NCI-H1092 treated with DMSO at 0.1 percent for 48 hours (cell line): ENCODE measurements at regions not wholly inside any gene's neighbourhood (a gene's known extent, or its start where the extent isn't known, plus 50 kb on each side); places are given as distances from the start of the nearest gene placed in this dataset.

ENCODE experiments used
- DNase-seq: peaks from one replicate; lab custom pipeline; 2025; lab: John Stamatoyannopoulos, UW

DNA sequence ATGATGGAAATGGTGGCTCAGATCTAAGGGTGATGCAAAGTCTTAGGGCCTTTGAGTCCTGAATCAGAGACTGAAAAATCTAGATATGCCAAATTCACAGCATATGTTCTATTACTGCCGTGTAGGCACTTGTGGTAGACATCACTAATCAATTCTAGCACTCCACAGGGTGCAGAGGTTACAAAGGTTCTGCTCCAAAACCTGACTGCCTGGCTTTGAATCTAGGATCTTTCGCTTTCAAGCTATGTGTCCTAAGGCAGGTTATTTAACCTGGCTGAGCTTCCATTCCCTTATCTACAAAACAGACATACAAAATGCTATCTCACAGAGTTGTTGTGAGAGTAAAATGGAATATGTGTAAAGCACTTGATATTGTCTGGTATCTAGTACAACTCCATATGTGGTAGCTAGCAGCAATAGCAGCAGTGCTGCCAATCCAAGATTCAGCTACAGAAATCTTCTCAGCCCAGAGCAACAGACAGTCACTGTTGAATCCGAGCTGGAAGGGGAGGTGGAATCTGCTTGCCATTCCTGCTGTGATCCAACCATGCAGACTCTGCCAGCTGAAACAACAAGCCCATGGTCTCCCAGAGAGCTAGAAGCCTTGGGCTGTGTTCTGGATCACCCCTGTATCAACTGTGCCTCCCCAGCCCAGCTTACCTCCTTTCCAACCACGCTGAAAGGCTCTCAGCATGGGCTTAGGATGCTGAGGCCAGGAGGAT, 206.9 kb downstream of the TFAP2C start:
- DNase-seq = no peak

DNA sequence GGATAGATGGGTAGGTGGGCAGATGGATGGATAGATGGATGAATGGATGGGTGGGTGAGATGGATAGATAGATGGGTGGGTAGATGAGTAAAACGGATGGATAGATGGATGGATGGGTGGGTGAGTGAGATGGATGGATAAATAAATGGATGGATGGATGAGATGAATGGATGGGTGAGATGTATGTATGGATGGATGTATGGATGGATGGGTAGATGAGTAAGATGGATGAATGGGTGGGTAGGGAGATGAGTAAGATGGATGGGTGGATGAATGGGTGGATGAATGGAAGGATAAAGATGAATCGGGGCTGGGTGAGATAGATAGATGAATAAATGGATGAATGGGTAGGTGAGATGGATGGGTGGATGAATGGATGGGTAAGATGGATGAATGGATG, 210.1 kb downstream of the TFAP2C start:
- no peak for DNase-seq

DNA sequence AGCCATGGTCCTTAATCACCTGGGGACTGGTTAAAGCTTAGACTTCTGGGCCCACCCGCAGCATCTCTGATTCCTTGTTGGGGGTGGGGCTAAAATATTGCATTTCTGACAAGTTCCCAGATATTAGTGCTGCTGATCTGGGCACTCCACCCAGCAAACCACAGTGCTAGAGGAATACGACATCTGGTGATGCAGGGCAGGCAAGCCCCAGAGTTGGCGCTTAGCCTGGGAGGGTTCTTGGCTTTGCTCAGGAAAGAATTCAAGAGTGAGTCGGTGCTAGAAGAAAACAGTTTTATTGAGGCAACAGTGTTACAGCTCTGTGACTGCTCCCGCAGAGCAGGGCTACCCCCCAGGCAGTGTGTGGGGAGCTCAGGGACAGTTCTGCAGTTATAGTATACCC, 210.7 kb downstream of the TFAP2C start:
- DNase-seq = no peak

DNA sequence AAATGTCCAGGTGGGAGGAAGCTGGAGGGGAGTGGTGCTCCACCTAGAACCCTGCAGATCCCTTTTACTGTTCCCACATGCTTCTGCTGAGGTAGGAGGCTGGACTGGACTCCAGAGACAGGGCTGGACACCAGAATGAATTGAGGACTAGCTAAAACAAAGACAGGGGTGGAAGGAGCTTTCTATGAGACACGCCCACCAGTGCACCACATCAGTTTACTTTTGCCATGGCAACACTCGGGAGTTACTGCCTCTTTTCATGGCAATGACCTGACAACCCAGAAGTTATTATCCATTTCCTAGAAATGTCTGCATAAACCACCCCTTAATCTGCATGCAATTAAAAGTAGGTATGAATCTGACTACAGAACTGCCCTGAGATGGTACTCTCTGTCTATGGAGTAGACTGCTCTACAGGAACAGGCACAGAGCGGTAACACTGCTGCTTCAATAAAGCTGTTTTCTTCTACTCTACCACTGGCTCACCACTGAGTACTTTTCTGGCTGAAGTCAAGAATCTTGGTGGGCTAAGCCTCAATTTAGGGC, 211.7 kb downstream of the TFAP2C start:
- no peak for DNase-seq

DNA sequence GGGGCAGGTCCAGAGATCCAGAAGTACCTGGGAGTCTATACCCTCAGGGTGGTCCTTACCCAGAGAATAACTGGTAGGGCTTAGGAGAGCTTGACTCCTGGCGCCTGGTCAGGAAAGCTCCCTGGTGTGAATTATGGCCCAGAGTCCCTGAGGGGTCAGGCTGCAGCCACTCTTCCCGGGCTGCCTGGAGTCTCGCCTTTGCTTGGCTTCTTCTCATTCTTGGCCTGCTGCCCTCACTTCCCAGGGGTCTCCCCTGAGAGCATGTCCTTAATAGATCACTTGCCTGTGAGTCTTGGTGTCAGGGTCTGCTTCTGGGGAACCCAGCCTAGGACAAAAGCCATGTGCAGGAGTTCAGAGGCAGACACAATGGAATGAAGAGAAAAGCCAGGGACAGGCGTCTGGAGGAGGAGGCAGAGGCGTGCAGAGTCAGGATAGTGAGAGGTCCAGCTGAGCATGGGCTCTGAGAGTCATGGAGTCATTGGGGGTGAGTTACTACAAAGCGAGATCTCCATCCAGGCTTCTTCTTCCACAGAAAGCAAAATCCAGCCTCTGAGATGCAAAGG, 212.3 kb downstream of the TFAP2C start:
- DNase-seq = no peak

DNA sequence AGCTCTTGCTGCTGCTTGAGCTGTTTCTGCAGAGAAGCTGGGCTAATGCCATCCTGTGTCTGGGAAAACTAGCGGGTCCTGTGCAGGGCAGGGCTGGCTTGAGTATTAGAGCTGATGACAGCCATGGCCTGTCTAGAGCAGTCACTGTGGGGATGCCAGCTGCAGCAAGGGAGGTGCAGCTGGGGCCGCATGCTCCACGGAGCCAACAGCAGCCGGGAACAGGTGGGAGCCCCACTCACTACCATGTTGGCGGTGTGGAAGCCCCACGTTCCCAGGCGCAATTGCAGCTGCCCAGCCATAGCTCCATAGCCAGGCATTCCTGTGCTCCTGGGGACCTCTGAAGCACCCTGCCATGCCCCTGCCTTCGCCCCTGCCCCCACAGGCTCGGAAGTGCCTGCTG, 212.9 kb downstream of the TFAP2C start:
- no peak for DNase-seq

DNA sequence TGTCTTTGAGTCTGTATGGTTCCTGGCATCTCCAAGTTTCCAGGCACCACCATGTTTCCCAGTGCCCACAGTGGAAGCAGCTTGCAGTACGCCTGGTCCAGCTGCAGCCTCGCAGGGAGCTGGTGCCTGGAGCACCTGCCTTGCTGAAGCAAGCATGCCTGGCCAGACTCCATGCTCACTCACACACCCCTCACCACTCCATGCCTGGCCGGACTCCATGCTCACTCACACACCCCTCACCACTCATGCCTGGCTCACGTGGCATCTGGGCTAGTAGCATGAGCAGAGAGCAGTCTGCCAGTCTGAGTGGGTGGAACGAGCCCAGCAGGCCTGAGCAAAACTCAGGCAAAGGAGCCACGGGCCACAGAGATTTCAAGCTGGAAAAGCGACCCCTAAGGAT, 214.3 kb downstream of the TFAP2C start:
- no peak for DNase-seq

DNA sequence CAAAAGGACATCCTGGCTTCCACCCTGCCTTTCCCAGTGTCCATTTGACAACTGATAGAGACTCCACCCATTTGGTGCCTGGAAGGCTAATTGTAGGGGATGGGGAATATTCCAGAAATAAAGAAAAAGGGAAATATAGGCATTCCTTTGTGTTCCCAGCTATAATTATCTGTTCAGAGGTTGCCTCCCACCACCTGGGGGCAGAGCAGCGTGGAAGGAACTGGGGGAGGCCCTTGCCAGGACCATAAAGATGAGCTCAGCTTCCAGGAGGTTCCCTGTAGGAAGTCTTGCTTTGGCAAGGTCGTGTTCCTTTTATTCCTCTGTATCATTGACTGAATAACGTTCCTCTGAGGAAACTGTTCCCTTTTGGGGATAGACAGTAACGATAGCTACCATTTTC, 214.7 kb downstream of the TFAP2C start:
- no peak for DNase-seq

DNA sequence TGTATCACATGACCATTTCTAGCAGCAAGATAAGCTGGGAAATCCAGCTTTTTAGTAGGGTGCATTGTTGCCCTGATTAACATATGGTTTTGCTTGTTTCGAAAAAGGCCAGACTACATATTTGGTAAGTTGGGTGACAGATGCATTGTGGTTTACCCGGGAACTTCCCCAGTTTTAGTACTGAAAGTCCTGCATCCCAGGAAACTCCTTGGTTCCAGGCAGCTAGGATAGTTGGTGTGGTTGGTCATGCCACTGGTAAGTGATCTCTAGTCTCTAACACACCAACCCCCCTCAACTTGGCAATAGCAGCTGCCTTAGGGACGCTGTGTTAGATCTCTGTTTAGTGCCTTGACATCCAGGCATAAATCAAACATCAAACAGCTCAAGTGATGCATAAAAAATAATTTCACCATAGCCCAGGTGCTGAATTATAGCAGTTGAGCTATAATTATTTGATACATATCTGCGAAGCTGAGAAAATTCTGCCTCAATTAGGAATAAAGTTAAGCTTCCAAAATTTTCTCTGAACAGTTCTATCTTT, 216.5 kb downstream of the TFAP2C start:
- DNase-seq = no peak

DNA sequence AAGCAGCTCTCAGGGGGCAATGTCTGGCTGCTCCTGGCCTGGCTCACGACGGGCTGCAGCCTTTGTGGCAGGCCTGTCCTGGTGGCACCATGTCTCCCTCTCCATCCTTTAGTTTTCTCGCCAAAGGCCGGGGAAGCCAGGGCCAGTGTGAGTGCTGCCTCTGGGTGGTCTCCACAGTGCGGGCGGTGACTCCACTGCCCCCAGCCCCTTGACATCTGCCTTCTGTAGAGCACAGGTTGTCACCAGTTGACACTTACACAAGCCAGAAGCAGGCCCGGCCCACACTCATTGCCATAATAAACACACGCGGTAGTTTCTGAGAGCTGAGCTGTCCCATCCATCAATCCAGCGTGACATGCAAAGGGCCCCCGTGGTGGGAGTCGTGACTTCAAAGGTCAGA, 219.5 kb downstream of the TFAP2C start:
- DNase-seq = no peak

DNA sequence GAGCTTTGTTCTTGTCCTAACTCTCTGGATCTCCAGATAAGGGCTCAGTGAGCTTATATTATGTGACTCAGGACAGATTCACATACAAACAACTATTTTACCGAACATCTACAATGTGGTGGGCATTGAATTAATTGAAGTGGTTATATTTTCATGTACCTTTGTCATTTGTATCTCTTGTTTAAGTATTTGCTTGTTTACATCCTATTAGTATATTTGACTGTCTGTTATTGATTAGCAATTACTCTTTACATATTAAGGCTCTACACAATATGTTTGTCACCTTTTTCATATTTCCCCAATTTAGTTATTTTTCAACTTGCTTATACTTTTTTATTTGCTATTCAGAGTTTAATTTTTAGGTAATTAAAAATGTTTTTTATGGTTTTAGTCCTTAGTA, 222.4 kb downstream of the TFAP2C start:
- no peak for DNase-seq

DNA sequence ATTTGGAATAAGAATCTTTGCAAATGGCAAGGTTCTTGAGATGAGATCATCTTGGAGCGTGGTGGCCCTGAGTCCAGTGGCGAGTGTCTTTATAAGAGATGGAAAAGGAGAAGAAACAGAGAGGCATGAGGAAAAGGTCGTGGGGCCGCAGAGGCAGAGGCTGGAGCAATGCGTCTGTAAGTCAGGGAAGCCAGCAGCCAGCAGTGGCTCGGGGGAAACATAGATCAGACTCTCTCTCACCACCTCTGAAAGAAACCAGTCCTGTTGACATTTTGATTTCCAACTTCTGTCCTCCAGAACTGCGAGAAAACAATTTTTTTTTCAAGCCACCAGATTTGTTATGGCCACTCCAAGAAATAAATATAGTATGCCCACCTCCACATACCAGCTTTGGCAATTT, 226.6 kb downstream of the TFAP2C start:
- no peak for DNase-seq

DNA sequence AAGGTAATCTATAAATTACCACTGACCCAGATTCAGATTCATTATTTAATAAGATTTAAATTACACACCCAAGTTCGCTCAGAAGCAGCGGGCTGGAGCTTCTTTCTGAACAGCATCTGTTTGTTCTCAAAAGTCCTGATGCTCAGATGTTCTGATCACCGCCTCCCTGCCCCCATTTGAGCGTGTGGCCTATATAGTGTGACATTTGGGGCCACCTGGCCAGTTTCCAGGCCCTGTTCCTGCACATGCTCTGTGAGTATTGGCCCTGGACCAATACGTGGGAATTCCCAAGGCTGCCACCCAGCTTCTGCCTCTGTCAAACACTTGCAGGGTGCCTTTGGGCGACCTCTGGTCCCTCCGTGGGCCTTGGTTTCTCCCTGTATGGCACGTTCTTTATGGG, 228.8 kb downstream of the TFAP2C start:
- no peak for DNase-seq

DNA sequence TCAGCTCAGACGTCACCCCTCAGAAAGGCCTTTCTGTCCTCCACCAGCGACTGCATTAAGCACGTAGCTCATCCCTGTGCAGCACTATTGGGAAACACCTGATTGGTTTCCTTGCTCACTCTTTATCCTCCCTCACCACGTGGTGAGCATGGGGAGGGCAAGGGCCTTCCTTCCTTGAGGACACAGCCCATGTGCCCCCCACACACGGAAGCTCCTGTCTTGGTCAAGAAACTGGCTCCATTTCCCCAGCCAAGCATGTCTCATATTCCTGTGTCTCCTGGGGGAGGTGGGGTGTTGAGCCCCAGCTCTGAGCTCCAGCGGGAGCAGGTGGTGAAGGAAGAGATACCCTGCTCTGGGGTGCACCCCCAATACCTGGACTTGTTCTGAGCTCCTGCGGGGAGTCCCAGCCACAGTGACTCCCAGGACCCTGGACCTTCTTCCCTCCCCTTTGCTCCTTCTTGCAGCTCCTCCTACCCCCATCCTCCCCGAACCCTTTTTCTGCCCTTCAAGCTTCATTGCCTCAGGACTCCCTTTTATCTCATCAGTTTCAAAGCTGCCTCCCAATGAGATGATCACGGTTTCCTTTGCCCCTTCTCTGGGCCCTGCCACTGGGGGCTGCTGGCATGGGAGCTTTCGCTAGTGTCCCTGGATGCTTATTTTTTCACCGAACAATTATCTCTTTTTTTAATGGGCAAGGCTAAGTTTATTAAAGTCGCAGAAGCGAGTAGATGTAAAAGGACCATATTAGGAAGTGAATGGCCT, 230.1 kb downstream of the TFAP2C start:
- DNase-seq = no peak

DNA sequence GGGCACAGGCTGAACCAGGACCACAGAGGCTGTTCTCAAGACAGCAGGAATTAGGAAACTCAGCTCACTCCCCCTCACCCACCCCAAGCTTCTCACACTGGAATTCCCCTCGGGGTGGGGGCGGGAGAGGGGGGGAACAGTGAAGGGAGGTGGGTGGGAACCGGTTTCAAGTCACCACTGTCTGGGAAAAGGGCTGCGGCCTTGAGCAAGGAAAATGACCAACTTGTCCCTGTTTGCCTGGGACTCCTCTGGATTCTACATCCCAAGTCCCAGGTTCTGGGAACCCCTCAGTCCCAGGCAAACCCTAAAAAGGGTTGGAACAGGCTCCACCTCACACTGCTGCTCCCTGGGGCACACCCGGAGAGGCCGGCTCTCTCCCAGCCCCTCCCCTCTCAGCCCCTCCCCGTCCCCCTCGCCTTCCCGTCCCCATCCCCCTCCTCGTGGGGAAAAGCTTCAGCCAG, 230.7 kb downstream of the TFAP2C start:
- no peak for DNase-seq

DNA sequence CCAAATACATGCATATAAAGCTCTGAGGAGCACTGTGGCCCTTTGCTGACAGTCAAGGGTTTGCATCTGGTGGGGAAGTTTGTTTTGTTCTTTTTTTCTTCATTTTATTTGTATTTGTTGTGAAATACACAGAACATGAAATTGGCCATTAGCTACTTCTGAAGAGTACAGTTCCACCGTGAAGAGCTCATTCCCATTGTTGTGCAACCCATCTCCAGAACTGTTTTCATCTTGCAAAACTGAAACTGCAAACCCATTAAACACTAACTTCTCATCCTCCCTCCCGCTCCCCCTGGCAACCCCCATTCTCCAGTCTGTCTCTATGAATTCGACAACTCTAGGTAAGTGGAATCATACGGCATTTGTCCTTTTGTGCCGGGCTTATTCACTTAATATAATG, 231.3 kb downstream of the TFAP2C start:
- DNase-seq = no peak

DNA sequence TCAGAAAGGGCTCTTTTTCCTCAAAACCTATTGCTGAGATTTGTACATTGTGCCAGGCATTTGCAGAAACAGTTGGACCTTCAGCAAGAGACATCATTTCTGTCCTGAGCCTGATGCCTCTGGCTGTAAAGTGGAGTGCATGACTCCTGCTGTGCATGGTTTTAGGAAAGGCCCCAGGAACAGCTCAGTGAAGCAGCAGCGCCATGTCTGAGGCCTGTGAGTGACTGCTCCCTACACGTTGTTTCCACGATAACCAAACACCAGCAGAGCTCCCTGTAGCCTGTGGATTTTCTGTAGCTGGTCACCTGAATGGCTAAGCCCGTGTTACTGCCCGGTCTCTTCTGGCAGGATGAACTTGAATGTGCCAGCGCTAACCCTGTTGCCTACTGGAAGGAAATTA, 232.5 kb downstream of the TFAP2C start:
- no peak for DNase-seq

DNA sequence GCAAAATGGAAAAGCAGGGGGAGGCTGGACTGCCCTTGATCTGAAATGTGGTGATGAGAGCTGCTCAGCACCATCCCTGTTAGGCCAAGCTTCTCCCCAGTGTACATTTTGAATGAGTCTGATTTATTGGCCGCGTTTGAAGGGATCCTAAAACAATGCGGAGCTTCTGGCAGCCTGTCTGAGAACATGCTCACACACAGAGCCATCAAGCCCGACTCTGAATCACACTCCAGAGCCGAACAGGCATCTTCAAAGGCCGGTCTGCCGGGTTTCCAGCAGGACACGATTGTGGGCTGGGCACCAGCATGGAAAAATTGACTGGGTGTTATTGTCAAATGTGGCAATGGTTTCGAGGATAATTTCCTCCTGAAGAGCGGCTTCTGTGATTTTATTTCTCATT, 235.9 kb downstream of the TFAP2C start:
- no peak for DNase-seq

DNA sequence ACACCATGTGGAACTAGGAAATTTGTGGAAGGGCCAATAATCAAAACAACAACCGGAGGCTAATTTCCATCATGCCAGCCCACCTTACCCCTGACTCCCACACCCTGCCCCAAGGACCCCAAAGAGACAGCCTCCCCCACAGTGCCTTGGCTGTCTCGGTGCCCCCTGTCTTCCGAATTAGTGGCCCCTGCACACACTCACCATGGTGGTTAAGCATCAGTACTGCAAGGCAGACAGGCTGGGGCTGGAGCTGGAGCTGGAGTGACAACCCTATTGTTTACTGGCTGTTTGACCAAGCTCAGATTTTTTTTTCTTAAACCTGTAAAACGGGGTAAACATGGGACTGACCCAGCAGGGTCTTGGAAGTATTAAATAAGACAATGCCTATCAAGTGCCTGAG, 238.0 kb downstream of the TFAP2C start:
- no peak for DNase-seq

DNA sequence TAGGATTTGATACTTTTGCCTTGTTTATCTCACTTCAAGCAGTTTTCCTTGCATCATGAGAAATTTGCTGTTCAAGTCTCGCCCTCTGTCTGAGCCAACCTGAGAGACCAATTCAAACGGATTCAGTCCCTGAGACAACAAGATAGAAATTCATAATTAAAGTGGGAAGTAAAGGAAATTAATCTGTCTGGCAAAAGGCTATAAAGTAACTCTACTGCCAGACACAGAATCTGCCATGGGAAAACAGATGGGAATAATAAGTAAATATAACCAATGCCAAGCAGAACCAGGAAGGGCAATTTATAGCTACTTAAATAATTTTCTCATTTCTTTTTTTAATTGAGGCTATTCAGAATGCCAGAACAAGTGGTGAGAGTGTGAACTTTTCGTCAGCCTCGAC, 239.6 kb downstream of the TFAP2C start:
- no peak for DNase-seq

DNA sequence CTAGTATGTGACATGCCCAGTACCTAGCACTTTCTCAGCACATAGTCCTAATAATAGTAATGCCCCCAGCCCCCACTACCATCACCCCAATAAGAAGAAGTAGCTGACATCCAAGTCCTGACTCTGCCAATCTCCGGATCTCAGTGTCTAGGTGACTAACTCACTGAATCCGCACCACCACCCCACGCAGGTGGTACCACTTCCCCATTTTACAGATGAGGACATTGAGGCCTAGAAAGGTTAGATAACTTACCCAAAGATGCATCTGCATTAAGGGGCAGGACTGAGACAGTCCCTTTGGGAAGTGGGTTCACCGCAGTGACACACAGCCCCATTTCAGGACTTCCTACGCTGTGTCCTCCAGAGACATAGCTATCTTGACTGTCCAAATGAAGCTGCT, 241.2 kb downstream of the TFAP2C start:
- DNase-seq = no peak

DNA sequence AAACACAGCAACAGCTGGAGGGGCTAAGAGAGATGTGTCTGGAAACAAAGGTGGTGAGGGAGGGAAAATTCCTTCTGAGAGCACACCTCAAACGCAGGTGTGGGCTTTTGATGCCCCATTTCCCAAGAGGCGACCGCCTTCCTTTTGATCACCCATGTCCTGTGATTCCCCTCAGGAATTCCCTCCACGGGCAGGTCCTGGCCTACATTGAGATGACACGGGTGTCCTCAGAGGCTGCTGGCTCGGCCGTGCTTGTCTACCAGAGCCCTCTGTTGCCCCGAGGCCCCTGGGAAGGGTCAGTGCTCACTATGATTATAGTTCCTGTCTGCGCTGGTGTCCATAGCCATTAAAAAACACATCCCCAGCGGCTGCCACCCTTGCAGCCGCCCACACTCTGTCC, 242.6 kb downstream of the TFAP2C start:
- DNase-seq = no peak
